ENCODE measurements at regions not wholly inside any gene's neighbourhood (a gene's known extent, or its start where the extent isn't known, plus 50 kb on each side); places are given as distances from the start of the nearest gene placed in this dataset.

DNA sequence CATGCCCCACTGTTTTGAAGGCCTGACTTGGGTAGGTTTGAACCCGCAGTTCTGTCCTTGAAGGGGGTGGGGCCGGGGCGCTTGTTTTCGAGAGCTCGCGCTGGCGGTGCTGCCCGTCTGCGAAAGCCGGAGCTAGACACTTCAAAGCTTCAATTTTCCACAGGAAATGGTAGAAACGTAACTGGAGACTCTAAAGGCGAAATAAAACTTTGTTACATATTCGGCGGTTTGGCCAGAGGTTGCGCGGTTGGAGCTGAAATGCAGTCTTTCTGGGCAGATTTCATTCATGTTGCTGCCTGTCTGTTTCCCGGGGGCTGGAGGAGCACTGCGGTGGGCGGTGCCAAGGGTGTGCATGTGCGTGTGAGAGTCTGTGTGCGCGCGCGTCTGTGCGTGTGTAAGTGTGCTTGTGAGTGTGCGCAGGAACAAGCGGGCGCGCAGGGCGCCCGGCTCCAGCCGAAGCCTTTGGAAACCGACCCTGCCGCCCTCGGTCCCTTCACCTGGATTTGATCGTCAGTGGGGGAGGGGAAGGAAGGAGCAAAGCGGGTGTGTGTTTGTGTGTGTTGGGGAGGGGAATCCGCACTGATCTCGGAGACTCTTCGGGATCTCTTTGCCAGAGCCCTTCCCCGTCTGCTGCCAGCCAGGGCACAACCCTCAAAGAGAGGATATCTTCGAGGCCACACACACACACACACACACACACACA, 227.7 kb upstream of the CRY1 start (continued):
- TF ChIP-seq HIC1 (tag by site-specific recombination; IDR thresholded peaks at IDR 0.05) (peak; percentile 33; the same call in 1 of the 2 replicates), ZBTB20 (tag by site-specific recombination; IDR thresholded peaks at IDR 0.05) (peak; percentile 67; the same call in 1 of the 2 replicates), BCL11A (tag by site-specific recombination; IDR thresholded peaks at IDR 0.05; ENCODE audit: low read depth) (no peak), ZNF335 (tag by site-specific recombination; conservative IDR thresholded peaks at IDR 0.05) (peak; percentile 78), ZNF366 (tag by site-specific recombination; conservative IDR thresholded peaks at IDR 0.05) (0 out of 2 replicates have a peak, but pooled peaks have one; percentile 35), KLF17 (tag by site-specific recombination; IDR thresholded peaks at IDR 0.05) (0 out of 2 replicates have a peak, but pooled peaks have one; percentile 51), GLI4 (tag by site-specific recombination; IDR thresholded peaks at IDR 0.05) (no peak), ZNF521 (tag by site-specific recombination; IDR thresholded peaks at IDR 0.05) (no peak), ZNF10 (tag by site-specific recombination; IDR thresholded peaks at IDR 0.05) (peak; percentile 86; the same call in 1 of the 2 replicates), ZNF18 (tag by site-specific recombination; IDR thresholded peaks at IDR 0.05) (peak; percentile 53; the same call in 1 of the 2 replicates), ZNF571 (tag by site-specific recombination; IDR thresholded peaks at IDR 0.05) (no peak), ZSCAN23 (tag by site-specific recombination; IDR thresholded peaks at IDR 0.05) (no peak), ZNF155 (tag by site-specific recombination; IDR thresholded peaks at IDR 0.05) (no peak), HOXD13 (CRISPR knock-in tag; IDR thresholded peaks at IDR 0.05; ENCODE audit: borderline replicate concordance) (no peak), ZNF404 (tag by site-specific recombination; IDR thresholded peaks at IDR 0.05) (no peak), WT1 (tag by site-specific recombination; IDR thresholded peaks at IDR 0.05) (no peak), ZSCAN30 (tag by site-specific recombination; IDR thresholded peaks at IDR 0.05) (no peak), SP3 (tag by site-specific recombination; IDR thresholded peaks at IDR 0.05) (peak; percentile 61), ZNF426 (tag by site-specific recombination; IDR thresholded peaks at IDR 0.05) (no peak), KLF1 (tag by site-specific recombination; IDR thresholded peaks at IDR 0.05) (0 out of 2 replicates have a peak, but pooled peaks have one; percentile 11), ZNF701 (tag by site-specific recombination; IDR thresholded peaks at IDR 0.05) (no peak), ZNF548 (tag by site-specific recombination; IDR thresholded peaks at IDR 0.05) (no peak), ZNF560 (tag by site-specific recombination; IDR thresholded peaks at IDR 0.05; ENCODE audit: borderline replicate concordance) (no peak), FEZF1 (tag by site-specific recombination; IDR thresholded peaks at IDR 0.05) (no peak), ZNF792 (tag by site-specific recombination; IDR thresholded peaks at IDR 0.05) (no peak), ZNF112 (tag by site-specific recombination; IDR thresholded peaks at IDR 0.05) (no peak), ZBTB8A (tag by site-specific recombination; IDR thresholded peaks at IDR 0.05) (peak; percentile 90), REPIN1 (tag by site-specific recombination; IDR thresholded peaks at IDR 0.05; ENCODE audit: low read depth) (no peak), ZNF677 (tag by site-specific recombination; IDR thresholded peaks at IDR 0.05) (no peak), AEBP2 (tag by site-specific recombination; IDR thresholded peaks at IDR 0.05; ENCODE audit: borderline replicate concordance) (no peak), ZNF785 (tag by site-specific recombination; IDR thresholded peaks at IDR 0.05) (no peak)
- TF ChIP-seq, protein P1, sequence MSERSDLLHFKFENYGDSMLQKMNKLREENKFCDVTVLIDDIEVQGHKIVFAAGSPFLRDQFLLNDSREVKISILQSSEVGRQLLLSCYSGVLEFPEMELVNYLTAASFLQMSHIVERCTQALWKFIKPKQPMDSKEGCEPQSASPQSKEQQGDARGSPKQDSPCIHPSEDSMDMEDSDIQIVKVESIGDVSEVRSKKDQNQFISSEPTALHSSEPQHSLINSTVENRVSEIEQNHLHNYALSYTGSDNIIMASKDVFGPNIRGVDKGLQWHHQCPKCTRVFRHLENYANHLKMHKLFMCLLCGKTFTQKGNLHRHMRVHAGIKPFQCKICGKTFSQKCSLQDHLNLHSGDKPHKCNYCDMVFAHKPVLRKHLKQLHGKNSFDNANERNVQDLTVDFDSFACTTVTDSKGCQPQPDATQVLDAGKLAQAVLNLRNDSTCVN (tag by site-specific recombination; optimal IDR thresholded peaks at IDR 0.05) = peak; percentile 94
